GM08714 (cell line): ENCODE measurements at regions not wholly inside any gene's neighbourhood (a gene's known extent, or its start where the extent isn't known, plus 50 kb on each side); places are given as distances from the start of the nearest gene placed in this dataset.
"Not testable (repeated sequence)": the region's sequence is repeated elsewhere in the genome, so short reads cannot be mapped to it uniquely, and the experiment has no call there.

Source experiments
- H3K4me3 ChIP-seq: fragments of 200-500 bp; sonication (Bioruptor generic); 2 replicates; pipeline ENCODE4 v1.5.1; 2014; ENCODE audit warnings: mild to moderate bottlenecking, low read length, inconsistent platforms
- ZNF274 ChIP-seq: IDR thresholded peaks from 2 replicates; pipeline ENCODE4 v1.6.1; 2012; ENCODE audit warnings: mild to moderate bottlenecking, low read depth, low read length

- no peak overlapping the region for H3K4me3 ChIP-seq
- no peak for TF ChIP-seq ZNF274
These were observed 222.8 kb downstream of the CGGBP1 start for GRCh38 chr3:87836026-87836425.

DNA sequence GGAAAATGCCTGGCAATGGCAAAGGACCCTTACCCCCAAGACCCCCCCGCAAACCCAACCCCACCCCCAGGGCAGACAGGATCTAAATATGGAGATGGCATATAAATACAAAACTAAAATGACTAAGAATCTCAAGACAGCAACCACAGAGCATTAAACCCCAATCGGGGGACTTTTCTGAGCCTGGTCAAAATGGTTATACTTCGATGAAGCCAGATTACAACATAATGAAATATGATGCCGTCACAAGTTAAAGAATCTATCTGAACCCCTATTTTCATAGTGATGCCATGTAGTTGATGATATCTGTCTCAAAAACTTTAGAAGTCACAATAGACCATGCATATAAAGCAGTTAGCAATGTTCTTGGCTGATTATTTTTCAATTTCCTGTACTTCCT lies 223.6 kb downstream of the CGGBP1 start:
- H3K4me3 ChIP-seq = no peak overlapping the region
- no peak for TF ChIP-seq ZNF274

- no peak overlapping the region for H3K4me3 ChIP-seq
- no peak for TF ChIP-seq ZNF274
These were observed 224.5 kb downstream of the CGGBP1 start for GRCh38 chr3:87834327-87834726.

DNA sequence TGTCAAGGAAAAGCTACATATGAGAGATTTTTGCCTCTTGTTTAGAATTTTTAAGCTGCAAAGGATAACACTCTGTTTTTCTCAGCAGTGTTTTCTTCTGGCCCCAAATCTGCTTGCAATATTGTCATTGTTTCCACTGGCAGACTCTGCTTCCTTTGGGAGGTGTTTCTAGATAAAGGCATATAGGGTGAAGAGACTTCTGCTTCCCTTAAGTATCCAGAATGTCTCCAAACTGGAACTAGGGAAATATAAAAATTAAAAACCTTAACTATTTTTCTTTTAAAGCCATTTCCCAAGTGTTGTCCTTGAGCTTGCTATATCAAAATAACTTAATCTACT lies 225.8 kb downstream of the CGGBP1 start:
- H3K4me3 ChIP-seq = no peak overlapping the region
- TF ChIP-seq ZNF274 = no peak

GRCh38 chr3:87828046-87828445 lies 230.8 kb downstream of the CGGBP1 start:
- TF ChIP-seq ZNF274 = no peak
- no peak overlapping the region for H3K4me3 ChIP-seq

- no peak overlapping the region for H3K4me3 ChIP-seq
- no peak for TF ChIP-seq ZNF274
These were observed 236.2 kb downstream of the CGGBP1 start for GRCh38 chr3:87822563-87822962.

DNA sequence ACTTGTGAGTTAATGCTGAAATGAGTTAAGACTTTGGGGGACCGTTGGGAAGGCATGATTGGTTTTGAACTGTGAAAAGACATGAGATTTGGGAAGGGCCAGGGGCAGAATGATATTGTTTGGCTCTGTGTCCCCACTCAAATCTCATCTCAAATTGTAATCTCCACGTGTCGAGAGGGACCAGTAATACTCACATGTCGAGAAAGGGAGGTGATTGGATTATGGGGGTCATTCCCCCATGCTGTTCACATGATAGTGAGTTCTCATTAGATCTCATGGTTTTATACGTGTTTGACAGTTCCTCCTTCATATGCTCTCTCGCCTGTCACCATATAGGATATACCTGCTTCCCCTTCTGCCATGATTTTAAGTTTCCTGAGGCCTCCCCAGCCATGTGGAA lies 245.3 kb downstream of the CGGBP1 start:
- not testable (repeated sequence) for H3K4me3 ChIP-seq

GRCh38 chr3:87811953-87812352 lies 246.9 kb downstream of the CGGBP1 start:
- no peak for TF ChIP-seq ZNF274
- H3K4me3 ChIP-seq = no peak overlapping the region

GRCh38 chr3:87810452-87811016 lies 248.3 kb downstream of the CGGBP1 start:
- TF ChIP-seq ZNF274 = no peak

DNA sequence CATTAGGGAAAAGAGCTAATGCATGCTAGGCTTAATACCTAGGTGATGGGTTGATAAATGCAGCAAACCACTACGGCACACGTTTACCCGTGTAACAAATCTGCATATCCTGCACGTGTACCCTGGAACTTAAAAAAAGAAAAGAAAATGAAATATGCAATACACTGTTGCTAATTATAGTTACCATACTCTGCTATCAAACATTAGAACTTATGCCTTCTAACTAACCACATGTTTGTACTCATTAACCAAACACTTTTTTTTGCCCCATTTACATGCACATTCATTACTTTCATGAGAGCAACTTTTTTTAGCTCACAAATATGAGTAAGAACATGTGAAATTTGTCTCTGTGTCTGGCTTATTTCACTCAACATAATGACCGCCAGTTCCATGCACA lies 253.1 kb downstream of the CGGBP1 start:
- H3K4me3 ChIP-seq = no peak overlapping the region
- TF ChIP-seq ZNF274 = no peak

More at GRCh38 chr3:87810452-87811016, 248.3 kb downstream of the CGGBP1 start:
- no peak overlapping the region for H3K4me3 ChIP-seq

GRCh38 chr3:87801409-87801808 lies 257.4 kb downstream of the CGGBP1 start:
- no peak overlapping the region for H3K4me3 ChIP-seq
- TF ChIP-seq ZNF274 = no peak

- no peak for TF ChIP-seq ZNF274
- H3K4me3 ChIP-seq = no peak overlapping the region
These were observed 258.3 kb downstream of the CGGBP1 start for GRCh38 chr3:87800516-87800915.

- H3K4me3 ChIP-seq = no peak overlapping the region
- no peak for TF ChIP-seq ZNF274
These were observed 260.2 kb downstream of the CGGBP1 start for GRCh38 chr3:87798567-87798947.

DNA sequence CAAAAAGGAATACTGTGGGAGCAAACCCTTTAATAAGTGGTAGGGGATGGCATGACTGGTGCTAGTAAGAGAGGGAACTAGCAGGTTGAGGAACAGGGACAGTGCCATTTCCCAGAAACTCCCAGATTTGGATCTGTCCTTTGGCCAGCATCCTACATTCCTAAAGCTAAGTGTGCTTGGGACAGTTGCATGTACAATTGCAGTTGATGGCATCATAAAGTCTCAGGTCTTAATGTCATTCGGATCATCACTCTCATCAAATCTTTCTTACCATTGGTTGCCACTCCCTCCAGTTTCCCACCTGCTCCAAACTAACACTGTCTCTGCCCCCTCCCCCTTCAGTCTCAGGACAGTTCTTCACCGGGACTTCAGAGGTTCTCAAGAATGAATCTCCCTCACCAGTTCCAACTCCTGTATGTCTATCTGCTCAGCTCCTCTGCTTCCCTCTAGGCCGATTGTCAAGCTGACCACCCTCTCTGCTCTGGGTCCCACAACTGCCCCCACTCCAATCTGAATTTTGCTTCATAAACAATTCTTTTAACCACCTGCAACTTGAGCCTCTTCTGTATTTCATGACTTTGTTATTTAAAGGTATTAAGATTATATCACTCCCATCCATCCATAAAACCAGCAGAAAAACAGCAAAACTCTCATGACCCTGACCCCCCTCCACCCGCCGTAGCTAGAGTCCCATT lies 260.8 kb downstream of the CGGBP1 start:
- H3K4me3 ChIP-seq = no peak overlapping the region
- TF ChIP-seq ZNF274 = no peak

- TF ChIP-seq ZNF274 = no peak
- no peak overlapping the region for H3K4me3 ChIP-seq
These were observed 262.0 kb downstream of the CGGBP1 start for GRCh38 chr3:87796843-87797185.
